ENCODE measurements at regions not wholly inside any gene's neighbourhood (a gene's known extent, or its start where the extent isn't known, plus 50 kb on each side); places are given as distances from the start of the nearest gene placed in this dataset.

- Mint-ChIP-seq H3K27ac (ENCODE audit: unreplicated experiment) (no peak overlapping the region), H3K27me3 (ENCODE audit: unreplicated experiment) (peaks cover 3% of the 10 kb centered on the region), H3K36me3 (ENCODE audit: unreplicated experiment) (no peaks in the 10 kb centered on the region), H3K4me3 (ENCODE audit: unreplicated experiment) (no peak overlapping the region), H3K4me1 (ENCODE audit: low read depth, unreplicated experiment) (no peaks in the 10 kb centered on the region), H3K9me3 (ENCODE audit: unreplicated experiment) (no peaks in the 10 kb centered on the region)
- DNase-seq: no peak
- TF ChIP-seq CTCF (IDR thresholded peaks at IDR 0.05; ENCODE audit: partially characterized antibody, unreplicated experiment): no peak
Measured at GRCh38 chr15:70562906-70563305, 200.5 kb downstream of the UACA start.

GRCh38 chr15:70561885-70562284 is 201.5 kb downstream of the UACA start:
- Mint-ChIP-seq H3K4me3 (ENCODE audit: unreplicated experiment) (no peak overlapping the region), H3K9me3 (ENCODE audit: unreplicated experiment) (no peaks in the 10 kb centered on the region), H3K27ac (ENCODE audit: unreplicated experiment) (no peak overlapping the region), H3K4me1 (ENCODE audit: low read depth, unreplicated experiment) (no peaks in the 10 kb centered on the region), H3K36me3 (ENCODE audit: unreplicated experiment) (no peaks in the 10 kb centered on the region), H3K27me3 (ENCODE audit: unreplicated experiment) (peaks cover 3% of the 10 kb centered on the region)
- TF ChIP-seq CTCF (IDR thresholded peaks at IDR 0.05; ENCODE audit: partially characterized antibody, unreplicated experiment): no peak
- no peak for DNase-seq

DNA sequence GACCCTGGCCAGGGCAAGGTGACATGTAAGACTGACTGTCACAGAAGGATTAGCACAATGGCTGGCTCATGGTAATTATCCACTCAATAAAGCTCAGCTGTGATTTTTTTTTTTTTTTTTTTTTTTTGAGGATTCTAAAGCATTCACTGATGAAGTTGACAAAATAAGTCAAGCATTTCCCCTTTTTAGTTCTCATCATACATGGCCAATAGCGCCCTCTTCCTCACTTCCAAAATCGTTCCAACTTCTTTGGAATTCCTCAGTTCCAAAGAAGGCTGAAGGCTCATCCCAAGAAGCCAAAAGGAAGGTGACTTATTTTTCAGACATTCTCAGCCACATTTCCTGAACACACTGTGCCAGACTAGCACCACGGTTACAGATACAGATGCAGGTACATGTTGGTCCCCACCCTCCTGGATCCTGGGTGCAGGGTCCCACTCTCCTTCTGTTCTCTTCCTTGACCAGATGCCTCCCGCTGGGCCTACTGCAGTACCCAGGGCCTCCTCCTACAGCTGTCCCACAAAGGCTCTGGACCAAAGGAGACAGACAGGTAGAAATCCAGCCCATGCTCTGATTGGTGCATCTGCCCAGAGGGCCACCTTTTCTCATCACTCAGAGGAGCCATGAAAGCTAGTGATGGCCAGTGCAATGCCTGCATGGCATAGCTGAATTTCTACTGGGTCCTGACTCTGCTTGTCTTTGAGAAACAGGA is 202.6 kb downstream of the UACA start:
- H3K9me3 Mint-ChIP-seq (ENCODE audit: unreplicated experiment): no peaks in the 10 kb centered on the region
- no peak for DNase-seq
- no peak overlapping the region for H3K4me3 Mint-ChIP-seq (ENCODE audit: unreplicated experiment)
- no peak overlapping the region for H3K27ac Mint-ChIP-seq (ENCODE audit: unreplicated experiment)
- no peak for TF ChIP-seq CTCF (IDR thresholded peaks at IDR 0.05; ENCODE audit: partially characterized antibody, unreplicated experiment)
- peaks cover 3% of the 10 kb centered on the region for H3K27me3 Mint-ChIP-seq (ENCODE audit: unreplicated experiment)
- no peaks in the 10 kb centered on the region for H3K36me3 Mint-ChIP-seq (ENCODE audit: unreplicated experiment)
- no peaks in the 10 kb centered on the region for H3K4me1 Mint-ChIP-seq (ENCODE audit: low read depth, unreplicated experiment)

- no peaks in the 10 kb centered on the region for H3K4me1 Mint-ChIP-seq (ENCODE audit: low read depth, unreplicated experiment)
- no peaks in the 10 kb centered on the region for H3K36me3 Mint-ChIP-seq (ENCODE audit: unreplicated experiment)
- H3K4me3 Mint-ChIP-seq (ENCODE audit: unreplicated experiment): no peak overlapping the region
- DNase-seq: no peak
- no peak for TF ChIP-seq CTCF (IDR thresholded peaks at IDR 0.05; ENCODE audit: partially characterized antibody, unreplicated experiment)
- no peak overlapping the region for H3K27ac Mint-ChIP-seq (ENCODE audit: unreplicated experiment)
- no peaks in the 10 kb centered on the region for H3K9me3 Mint-ChIP-seq (ENCODE audit: unreplicated experiment)
- peaks cover 3% of the 10 kb centered on the region for H3K27me3 Mint-ChIP-seq (ENCODE audit: unreplicated experiment)
Measured at GRCh38 chr15:70559265-70560239, 203.8 kb downstream of the UACA start.
